Progenitor cell of endocrine pancreas (in vitro differentiated cells): ENCODE measurements at regions not wholly inside any gene's neighbourhood (a gene's known extent, or its start where the extent isn't known, plus 50 kb on each side); places are given as distances from the start of the nearest gene placed in this dataset.

Source experiments
- DNase-seq: peaks from one replicate; pipeline ENCODE4 v3.0.0; 2021; ENCODE audit warnings: low spot score; ENCODE audit not compliant: unreplicated experiment
- H3K27ac Mint-ChIP-seq: 2 replicates; pipeline ENCODE4 v1.8.0; 2021; ENCODE audit warnings: mild to moderate bottlenecking, moderate library complexity, mixed read lengths
- H3K27me3 Mint-ChIP-seq: 2 replicates; pipeline ENCODE4 v1.8.0; 2021; ENCODE audit warnings: mixed read lengths
- H3K36me3 Mint-ChIP-seq: 2 replicates; pipeline ENCODE4 v1.8.0; 2022; ENCODE audit warnings: mixed read lengths; ENCODE audit not compliant: insufficient read depth
- H3K4me1 Mint-ChIP-seq: 2 replicates; pipeline ENCODE4 v1.8.0; 2021; ENCODE audit warnings: low read depth, mixed read lengths
- H3K4me3 Mint-ChIP-seq: 2 replicates; pipeline ENCODE4 v1.8.0; 2021; ENCODE audit warnings: low read depth, mild to moderate bottlenecking, moderate library complexity, mixed read lengths
- H3K9me3 Mint-ChIP-seq: 2 replicates; pipeline ENCODE4 v1.8.0; 2021; ENCODE audit warnings: low read depth, mixed read lengths
- TF ChIP-seq, protein P1 (sequence below): fragments of 200-600 bp; sonication (generic); IDR thresholded peaks from one replicate; pipeline ENCODE4 v1.5.0; 2021; ENCODE audit warnings: antibody characterized with exemption, mild to moderate bottlenecking; ENCODE audit not compliant: unreplicated experiment

DNA sequence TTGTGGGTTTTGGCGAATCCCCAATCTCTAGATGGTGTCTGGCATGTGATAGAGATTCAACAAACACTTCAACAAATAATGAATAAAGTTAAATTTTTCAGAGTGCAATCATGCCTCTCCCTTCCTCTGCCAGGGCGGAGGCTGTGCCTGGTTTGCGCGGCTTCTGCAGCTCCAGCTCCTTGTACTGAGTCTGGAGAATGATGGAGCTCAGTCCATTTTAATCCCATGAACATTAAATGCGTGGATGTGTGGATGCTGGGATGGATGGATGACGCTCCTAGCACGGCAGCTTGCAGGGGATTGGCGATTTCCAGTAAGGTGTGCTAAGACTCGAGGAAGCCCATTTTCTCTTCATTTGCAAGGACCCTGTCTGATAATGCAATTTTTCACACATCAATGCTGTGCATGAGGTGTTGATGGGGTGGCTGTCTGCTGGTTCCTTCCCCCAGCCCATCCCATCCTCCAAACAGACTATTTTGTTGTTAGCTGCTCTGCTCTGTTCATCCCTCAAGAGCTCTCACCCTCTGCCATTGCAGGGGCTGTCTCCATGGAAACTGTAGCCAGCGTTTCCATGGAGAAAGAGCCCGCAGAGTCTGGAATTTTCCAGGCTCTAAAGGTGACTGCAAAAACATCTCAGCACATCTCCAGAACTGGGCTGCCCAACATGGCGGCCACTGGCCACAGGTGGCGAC lies 92.6 kb upstream of the PEG3 start:
- H3K4me1 Mint-ChIP-seq: no peaks in the 10 kb centered on the region
- no peaks in the 10 kb centered on the region for H3K27me3 Mint-ChIP-seq
- no peak for DNase-seq
- no peak overlapping the region for H3K4me3 Mint-ChIP-seq
- no peak overlapping the region for H3K27ac Mint-ChIP-seq
- TF ChIP-seq, protein P1, sequence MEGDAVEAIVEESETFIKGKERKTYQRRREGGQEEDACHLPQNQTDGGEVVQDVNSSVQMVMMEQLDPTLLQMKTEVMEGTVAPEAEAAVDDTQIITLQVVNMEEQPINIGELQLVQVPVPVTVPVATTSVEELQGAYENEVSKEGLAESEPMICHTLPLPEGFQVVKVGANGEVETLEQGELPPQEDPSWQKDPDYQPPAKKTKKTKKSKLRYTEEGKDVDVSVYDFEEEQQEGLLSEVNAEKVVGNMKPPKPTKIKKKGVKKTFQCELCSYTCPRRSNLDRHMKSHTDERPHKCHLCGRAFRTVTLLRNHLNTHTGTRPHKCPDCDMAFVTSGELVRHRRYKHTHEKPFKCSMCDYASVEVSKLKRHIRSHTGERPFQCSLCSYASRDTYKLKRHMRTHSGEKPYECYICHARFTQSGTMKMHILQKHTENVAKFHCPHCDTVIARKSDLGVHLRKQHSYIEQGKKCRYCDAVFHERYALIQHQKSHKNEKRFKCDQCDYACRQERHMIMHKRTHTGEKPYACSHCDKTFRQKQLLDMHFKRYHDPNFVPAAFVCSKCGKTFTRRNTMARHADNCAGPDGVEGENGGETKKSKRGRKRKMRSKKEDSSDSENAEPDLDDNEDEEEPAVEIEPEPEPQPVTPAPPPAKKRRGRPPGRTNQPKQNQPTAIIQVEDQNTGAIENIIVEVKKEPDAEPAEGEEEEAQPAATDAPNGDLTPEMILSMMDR: no peak
- peaks cover 42% of the 10 kb centered on the region for H3K9me3 Mint-ChIP-seq
- H3K36me3 Mint-ChIP-seq: peaks cover 3% of the 10 kb centered on the region

DNA sequence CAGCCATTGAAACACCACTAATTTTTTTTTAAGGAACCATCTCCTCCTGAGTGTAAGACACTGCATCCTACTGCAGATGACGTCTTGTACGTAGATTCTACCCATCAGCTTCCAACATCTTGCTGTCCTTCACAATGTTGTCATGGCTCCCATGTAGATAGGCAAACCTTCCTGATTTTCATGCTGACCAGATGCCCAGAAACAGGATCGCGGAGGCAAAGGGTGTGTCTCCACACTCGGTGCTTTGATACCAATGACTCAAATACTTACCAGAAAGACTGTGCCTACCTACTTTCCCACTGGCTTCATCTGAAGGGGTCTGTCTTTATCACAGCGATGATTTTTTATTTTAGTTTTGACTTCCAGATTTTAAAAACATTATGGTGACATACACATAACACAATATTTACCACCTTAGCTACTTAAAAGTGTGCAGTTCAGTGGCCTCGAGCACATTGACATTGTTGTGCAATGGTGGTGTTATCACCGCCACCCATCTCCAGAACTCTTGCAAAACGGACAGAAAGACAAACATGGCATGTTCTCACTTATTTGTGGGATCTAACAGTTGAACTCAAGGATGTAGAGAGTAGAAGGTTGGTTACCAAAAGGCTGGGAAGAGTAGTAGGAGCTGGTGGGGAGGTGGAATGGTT lies 94.0 kb upstream of the PEG3 start:
- DNase-seq: no peak
- no peaks in the 10 kb centered on the region for H3K4me1 Mint-ChIP-seq
- H3K36me3 Mint-ChIP-seq: peaks cover 3% of the 10 kb centered on the region
- peaks cover 47% of the 10 kb centered on the region for H3K9me3 Mint-ChIP-seq
- H3K27ac Mint-ChIP-seq: no peak overlapping the region
- H3K27me3 Mint-ChIP-seq: no peaks in the 10 kb centered on the region
- H3K4me3 Mint-ChIP-seq: no peak overlapping the region
- TF ChIP-seq, protein P1: no peak

DNA sequence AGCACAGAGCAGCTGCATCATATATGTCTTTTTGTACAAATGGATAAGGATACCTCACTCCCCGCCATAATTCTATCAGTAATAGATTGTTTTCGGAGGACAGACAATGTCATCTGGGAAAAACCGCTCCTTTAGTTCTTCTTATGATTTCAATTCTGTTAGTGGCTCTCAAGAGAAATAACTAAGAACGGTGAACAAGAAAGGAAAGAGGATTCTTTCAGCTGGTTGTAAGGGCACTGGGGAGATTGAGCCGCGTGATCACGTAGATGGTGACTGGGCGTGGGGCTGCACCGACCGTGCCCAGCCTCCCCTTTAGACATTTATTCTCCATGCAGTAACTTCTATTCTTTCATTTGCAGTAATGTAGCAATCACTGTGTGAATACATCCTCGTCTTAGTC lies 99.4 kb upstream of the PEG3 start:
- Mint-ChIP-seq H3K36me3 (peaks cover 11% of the 10 kb centered on the region), H3K27ac (no peak overlapping the region), H3K4me1 (no peaks in the 10 kb centered on the region), H3K4me3 (no peak overlapping the region), H3K27me3 (no peaks in the 10 kb centered on the region), H3K9me3 (peaks cover 52% of the 10 kb centered on the region)
- TF ChIP-seq, protein P1: no peak
- no peak for DNase-seq

DNA sequence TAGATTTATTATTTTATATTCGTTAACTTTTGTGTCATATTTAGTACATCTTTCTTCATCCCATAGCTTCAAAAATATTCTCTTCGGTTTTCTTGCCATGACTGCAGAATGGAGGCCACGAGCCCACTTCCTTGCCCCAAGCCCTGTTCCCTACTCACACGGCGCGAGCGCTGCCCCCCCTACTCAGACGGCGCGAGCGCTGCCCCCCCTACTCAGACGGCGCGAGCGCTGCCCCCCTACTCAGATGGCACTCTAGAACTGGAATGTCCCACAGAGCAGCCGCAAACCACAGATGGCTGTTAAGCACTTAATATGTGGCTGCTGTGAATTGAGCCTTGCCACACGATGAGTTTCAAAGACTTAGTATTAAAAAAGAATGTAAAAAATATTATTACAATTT lies 102.2 kb upstream of the PEG3 start:
- no peaks in the 10 kb centered on the region for H3K27me3 Mint-ChIP-seq
- DNase-seq: peak; percentile 14
- peaks cover 11% of the 10 kb centered on the region for H3K36me3 Mint-ChIP-seq
- H3K9me3 Mint-ChIP-seq: peaks cover 53% of the 10 kb centered on the region
- no peaks in the 10 kb centered on the region for H3K4me1 Mint-ChIP-seq
- no peak overlapping the region for H3K27ac Mint-ChIP-seq
- H3K4me3 Mint-ChIP-seq: no peak overlapping the region
- TF ChIP-seq, protein P1: no peak

DNA sequence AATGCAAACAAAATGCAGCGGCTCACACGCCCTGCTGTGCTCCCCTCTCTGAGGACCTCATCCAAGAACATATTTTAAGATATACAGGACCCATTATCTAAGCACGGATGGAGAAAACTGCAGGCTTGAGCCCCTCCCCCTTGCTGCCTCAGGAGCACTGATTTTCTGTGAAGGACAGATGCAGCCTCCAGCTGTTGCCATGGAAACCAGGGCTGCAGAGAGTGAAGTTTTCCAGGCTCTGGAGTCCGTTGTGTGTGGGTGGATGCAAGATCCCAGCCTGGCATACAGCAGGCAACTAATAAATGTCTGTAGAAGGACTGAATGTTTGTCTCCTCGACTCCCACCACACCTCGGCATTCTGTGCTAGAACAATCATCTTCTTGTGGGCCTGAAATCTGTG lies 105.6 kb upstream of the PEG3 start:
- TF ChIP-seq, protein P1: no peak
- Mint-ChIP-seq H3K9me3 (peaks cover 51% of the 10 kb centered on the region), H3K27ac (no peak overlapping the region), H3K4me1 (no peaks in the 10 kb centered on the region), H3K27me3 (no peaks in the 10 kb centered on the region), H3K4me3 (no peak overlapping the region), H3K36me3 (peaks cover 8% of the 10 kb centered on the region)
- DNase-seq: no peak
